PC-3 (cell line): ENCODE measurements at regions not wholly inside any gene's neighbourhood (a gene's known extent, or its start where the extent isn't known, plus 50 kb on each side); places are given as distances from the start of the nearest gene placed in this dataset.

Experiments
- ATAC-seq: fragments of 200-7000 bp; cut with Tn5 transposase; 2 replicates; pipeline ENCODE4 v1.9.1; 2020; ENCODE audit warnings: mild to moderate bottlenecking, moderate library complexity
- BruUV-seq: library from RNA; stranded (reverse); fragments of 400-500 nt; replicated peaks from 2 replicates; lab custom pipeline; 2021; lab: Mats Ljungman, UMichigan
- CTCF ChIA-PET: fragments of 300-600 bp; sonication (Branson Sonifier 250); formaldehyde crosslinking; loops from one replicate; lab custom pipeline; 2022; ENCODE audit warnings: antibody characterized with exemption; lab: Charles Lee
- POLR2A ChIA-PET: fragments of 300-600 bp; sonication (Branson Sonifier 250); formaldehyde crosslinking; loops from one replicate; lab custom pipeline; 2022; ENCODE audit warnings: antibody characterized with exemption; ENCODE audit not compliant: unreplicated experiment; lab: Charles Lee
- DNase-seq: peaks from one replicate; pipeline ENCODE4 v3.0.0-alpha.2; 2015
- H2AFZ ChIP-seq: fragments of 300-600 bp; sonication (generic); 2 replicates; pipeline ENCODE4 v1.6.0; 2016; ENCODE audit warnings: antibody characterized with exemption, low read length
- H3F3A ChIP-seq: fragments of 300-600 bp; sonication (generic); one replicate; pipeline ENCODE4 v1.6.0; 2017; ENCODE audit warnings: antibody characterized with exemption, low read length, control low read depth, mild to moderate bottlenecking; ENCODE audit not compliant: unreplicated experiment
- H3K27ac ChIP-seq: fragments of 300-600 bp; sonication (generic); 2 replicates; pipeline ENCODE4 v1.5.1; 2016; ENCODE audit warnings: mild to moderate bottlenecking, low read length
- H3K27me3 ChIP-seq: fragments of 300-600 bp; sonication (generic); 2 replicates; pipeline ENCODE4 v1.6.1; 2016; ENCODE audit warnings: low read length, mixed read lengths
- H3K36me3 ChIP-seq: fragments of 300-600 bp; sonication (generic); 2 replicates; pipeline ENCODE4 v1.6.1; 2016; ENCODE audit warnings: low read depth, mixed run types, low read length, mixed read lengths
- H3K4me1 ChIP-seq: fragments of 300-600 bp; sonication (generic); 2 replicates; pipeline ENCODE4 v1.5.1; 2016; ENCODE audit warnings: low read length; ENCODE audit not compliant: insufficient read depth
- H3K4me2 ChIP-seq: fragments of 300-600 bp; sonication (generic); 2 replicates; pipeline ENCODE4 v1.6.0; 2016; ENCODE audit warnings: low read length
- H3K4me3 ChIP-seq: fragments of 300-600 bp; sonication (generic); 2 replicates; pipeline ENCODE4 v1.5.1; 2016; ENCODE audit warnings: mild to moderate bottlenecking, low read length, mixed read lengths
- H3K79me2 ChIP-seq: fragments of 300-600 bp; sonication (generic); 2 replicates; pipeline ENCODE4 v1.6.1; 2017; ENCODE audit warnings: low read length, mixed read lengths
- H3K9ac ChIP-seq: fragments of 300-600 bp; sonication (generic); 2 replicates; pipeline ENCODE4 v1.6.0; 2016; ENCODE audit warnings: mild to moderate bottlenecking, low read length
- H3K9me2 ChIP-seq: fragments of 300-600 bp; sonication (generic); replicated peaks from 2 replicates; pipeline ENCODE4 v1.6.1; 2016; ENCODE audit warnings: mixed run types, low read length, mixed read lengths
- H3K9me3 ChIP-seq: fragments of 300-600 bp; sonication (generic); 2 replicates; pipeline ENCODE4 v1.6.1; 2016; ENCODE audit warnings: low read length, mixed read lengths
- H4K20me1 ChIP-seq: fragments of 300-600 bp; sonication (generic); 2 replicates; pipeline ENCODE4 v1.6.1; 2016; ENCODE audit warnings: low read length, mixed read lengths
- CTCF ChIP-seq: fragments of 300-600 bp; sonication (generic); conservative IDR thresholded peaks from 2 replicates; pipeline ENCODE4 v1.5.1; 2017; ENCODE audit warnings: antibody characterized with exemption, low read depth, mild to moderate bottlenecking, low read length
- EZH2 ChIP-seq: fragments of 300-600 bp; sonication (generic); IDR thresholded peaks from one replicate; pipeline ENCODE4 v1.6.1; 2017; ENCODE audit warnings: antibody characterized with exemption, mild to moderate bottlenecking, low read length; ENCODE audit not compliant: unreplicated experiment
- EZH2phosphoT487 ChIP-seq: fragments of 300-600 bp; sonication (generic); IDR thresholded peaks from 2 replicates; pipeline ENCODE4 v1.6.1; 2018; ENCODE audit warnings: mild to moderate bottlenecking, antibody characterized with exemption, low read length, borderline replicate concordance
- intact Hi-C: fragments of 100-400 bp; cut with micrococcal nuclease; formaldehyde crosslinking; loops from 2 replicates; pipeline ENCODE4 v1.9.0; 2023

GRCh38 chr1:29428280-29428615, 191.9 kb downstream of the PTPRU start:
- no peaks in the 10 kb centered on the region for H3K36me3 ChIP-seq
- 0 out of 2 replicates have a peak, but pooled peaks cover 3% of the 10 kb centered on the region for H3K9me3 ChIP-seq
- TF ChIP-seq EZH2 (no peak), CTCF (no peak), EZH2phosphoT487 (no peak)
- H3K27ac ChIP-seq = no peak overlapping the region
- no peaks in the 10 kb centered on the region for H3K9me2 ChIP-seq
- POLR2A ChIA-PET = no interaction called here
- DNase-seq = no peak
- no TSS peak for BruUV-seq
- CTCF ChIA-PET = no interaction called here
- intact Hi-C loops = no loop called here
- no peaks in the 10 kb centered on the region for H3K4me1 ChIP-seq
- H2AFZ ChIP-seq = no peak overlapping the region
- no peaks in the 10 kb centered on the region for H3K79me2 ChIP-seq
- no peaks in the 10 kb centered on the region for H3F3A ChIP-seq
- H3K4me3 ChIP-seq = no peak overlapping the region
- H4K20me1 ChIP-seq = no peaks in the 10 kb centered on the region
- no peak for ATAC-seq
- peaks cover 6% of the 10 kb centered on the region; the same call in 1 of the 2 replicates for H3K27me3 ChIP-seq
- H3K9ac ChIP-seq = no peak overlapping the region
- no peak overlapping the region for H3K4me2 ChIP-seq

- Histone ChIP-seq H3K27me3 (peaks cover 11% of the 10 kb centered on the region; the same call in 1 of the 2 replicates), H3K4me1 (no peaks in the 10 kb centered on the region), H2AFZ (no peak overlapping the region), H3K9ac (no peak overlapping the region), H3K4me3 (no peak overlapping the region), H3K4me2 (no peak overlapping the region), H3K27ac (no peak overlapping the region), H3K36me3 (no peaks in the 10 kb centered on the region), H3F3A (no peaks in the 10 kb centered on the region), H3K9me3 (0 out of 2 replicates have a peak, but pooled peaks cover 3% of the 10 kb centered on the region), H3K79me2 (no peaks in the 10 kb centered on the region), H4K20me1 (no peaks in the 10 kb centered on the region), H3K9me2 (no peaks in the 10 kb centered on the region)
- no TSS peak for BruUV-seq
- ChIA-PET POLR2A (no interaction called here), CTCF (no interaction called here)
- no peak for TF ChIP-seq CTCF
- no peak for TF ChIP-seq EZH2
- TF ChIP-seq EZH2phosphoT487 = no peak
- no peak for DNase-seq
- intact Hi-C loops = no loop called here
- no peak for ATAC-seq
These were observed 191.4 kb downstream of the PTPRU start for GRCh38 chr1:29427614-29428279.

- Histone ChIP-seq H4K20me1 (no peaks in the 10 kb centered on the region), H3K27me3 (peaks cover 19% of the 10 kb centered on the region; the same call in 1 of the 2 replicates), H2AFZ (no peak overlapping the region), H3K4me1 (no peaks in the 10 kb centered on the region), H3F3A (no peaks in the 10 kb centered on the region), H3K9me2 (no peaks in the 10 kb centered on the region), H3K4me2 (no peak overlapping the region), H3K36me3 (no peaks in the 10 kb centered on the region), H3K9me3 (0 out of 2 replicates have a peak, but pooled peaks cover 3% of the 10 kb centered on the region), H3K9ac (no peak overlapping the region), H3K4me3 (no peak overlapping the region), H3K27ac (no peak overlapping the region), H3K79me2 (no peaks in the 10 kb centered on the region)
- ChIA-PET CTCF (no interaction called here), POLR2A (no interaction called here)
- intact Hi-C loops = no loop called here
- no TSS peak for BruUV-seq
- DNase-seq (no peak), ATAC-seq (no peak)
- no peak for TF ChIP-seq EZH2phosphoT487
- TF ChIP-seq EZH2 = no peak
These were observed 190.5 kb downstream of the PTPRU start for GRCh38 chr1:29426701-29427279.
